HCT116 (cell line): ENCODE measurements at regions not wholly inside any gene's neighbourhood (a gene's known extent, or its start where the extent isn't known, plus 50 kb on each side); places are given as distances from the start of the nearest gene placed in this dataset.

Experiments used
- ATAC-seq: fragments of 200-7000 bp; cut with Tn5 transposase; 2 replicates; pipeline ENCODE4 v1.9.1; 2020; ENCODE audit warnings: mild to moderate bottlenecking, moderate library complexity
- BruUV-seq: library from RNA; stranded (reverse); fragments of 400-500 nt; replicated peaks from 2 replicates; lab custom pipeline; 2021; lab: Mats Ljungman, UMichigan
- CTCF ChIA-PET: fragments of 300-600 bp; sonication (Branson Sonifier 250); formaldehyde crosslinking; loops from one replicate; lab custom pipeline; 2021; ENCODE audit warnings: antibody characterized with exemption; lab: Charles Lee
- POLR2A ChIA-PET: fragments of 300-600, 350-600 bp; sonication (Branson Sonifier 250); formaldehyde crosslinking; loops from one replicate; lab custom pipeline; 2021; ENCODE audit warnings: antibody characterized with exemption; lab: Charles Lee
- RAD21 ChIA-PET, 2 experiments: fragments of 300-600 bp; sonication (Branson Sonifier 250); formaldehyde crosslinking; loops; one replicate each; lab custom pipeline; 2023; ENCODE audit warnings: low total read pairs in 2 of 2; ENCODE audit not compliant: uncharacterized antibody in 2 of 2, unreplicated experiment in 2 of 2, low non-redundant PET in 1 of 2; lab: Charles Lee
- DNase-seq: peaks from one replicate; pipeline ENCODE4 v3.0.0-alpha.2; 2010; ENCODE audit warnings: low read depth, low spot score
- H2AFZ ChIP-seq: fragments of 200-600 bp; shearing (Covaris generic), sonication (generic); 2 replicates; pipeline ENCODE4 v1.6.1; 2017; ENCODE audit warnings: low read depth, mixed run types, mixed read lengths, antibody characterized with exemption, low read length; ENCODE audit not compliant: poor library complexity, severe bottlenecking
- H3K27ac ChIP-seq: 2 replicates; pipeline ENCODE4 v1.5.1; 2012; ENCODE audit warnings: low read depth, low read length
- H3K27me3 ChIP-seq: fragments of 200-600 bp; sonication (generic); 2 replicates; pipeline ENCODE4 v1.6.1; 2016; ENCODE audit warnings: mixed run types, low read length, mixed read lengths; ENCODE audit not compliant: insufficient read depth
- H3K36me3 ChIP-seq, 2 experiments: fragments of 200-500 bp in 1 of 2; fragments of 200-600 bp in 1 of 2; sonication (Bioruptor generic) in 1 of 2; sonication (generic) in 1 of 2; 2 replicates each; pipeline versions ENCODE4 v1.5.1 to v1.6.1; 2014 to 2016; ENCODE audit warnings: low read length in 2 of 2, inconsistent platforms in 1 of 2, mixed read lengths in 1 of 2, mixed run types in 1 of 2; ENCODE audit not compliant: insufficient read depth in 2 of 2, control insufficient read depth in 1 of 2
- H3K4me1 ChIP-seq, 2 experiments: fragments of 200-600 bp in 1 of 2; sonication (generic) in 1 of 2; 2 replicates each; pipeline versions ENCODE4 v1.5.1 to v1.6.1; 2012 to 2017; ENCODE audit warnings: low read length in 2 of 2, inconsistent platforms in 1 of 2, mild to moderate bottlenecking in 1 of 2, mixed read lengths in 1 of 2, mixed run types in 1 of 2, moderate library complexity in 1 of 2; ENCODE audit not compliant: insufficient read depth in 2 of 2, control insufficient read depth in 1 of 2
- H3K4me2 ChIP-seq: fragments of 200-600 bp; sonication (generic); 2 replicates; pipeline ENCODE4 v1.6.1; 2017; ENCODE audit warnings: mixed run types, low read length, mixed read lengths
- H3K4me3 ChIP-seq, 2 experiments: fragments of 200-600 bp in 1 of 2; sonication (generic) in 1 of 2; replicated peaks in 1 of 2; 2 replicates each; pipeline ENCODE4 v1.5.1; 2011 to 2016; ENCODE audit warnings: low read length in 2 of 2, control low read depth in 1 of 2, low read depth in 1 of 2, mild to moderate bottlenecking in 1 of 2, mixed read lengths in 1 of 2, mixed run types in 1 of 2
- H3K79me2 ChIP-seq: fragments of 200-600 bp; sonication (generic); 2 replicates; pipeline ENCODE4 v1.6.1; 2017; ENCODE audit warnings: mild to moderate bottlenecking, mixed run types, low read length, moderate library complexity, mixed read lengths; ENCODE audit not compliant: insufficient read depth
- H3K9ac ChIP-seq: fragments of 200-600 bp; sonication (generic); 2 replicates; pipeline ENCODE4 v1.6.1; 2016; ENCODE audit warnings: low read length, mixed read lengths
- H3K9me2 ChIP-seq: fragments of 200-600 bp; sonication (generic), shearing (Covaris generic); 2 replicates; pipeline ENCODE4 v1.6.1; 2017; ENCODE audit warnings: mixed run types, mild to moderate bottlenecking, moderate library complexity; ENCODE audit not compliant: insufficient read depth
- H3K9me3 ChIP-seq, 2 experiments: fragments of 200-500 bp in 1 of 2; fragments of 200-600 bp in 1 of 2; sonication (Bioruptor generic) in 1 of 2; sonication (generic) in 1 of 2; 2 replicates each; pipeline ENCODE4 v1.6.1; 2014 to 2017; ENCODE audit warnings: low read length in 2 of 2, mixed read lengths in 2 of 2, inconsistent platforms in 1 of 2, low read depth in 1 of 2, mild to moderate bottlenecking in 1 of 2, mixed run types in 1 of 2, moderate library complexity in 1 of 2; ENCODE audit not compliant: control insufficient read depth in 1 of 2, insufficient read depth in 1 of 2
- H4K20me1 ChIP-seq: fragments of 200-600 bp; sonication (generic), shearing (Covaris generic); 2 replicates; pipeline ENCODE4 v1.6.1; 2017; ENCODE audit warnings: mixed run types, mild to moderate bottlenecking, moderate library complexity; ENCODE audit not compliant: insufficient read depth
- CBX3 ChIP-seq: IDR thresholded peaks from 2 replicates; pipeline ENCODE4 v1.6.1; 2012; ENCODE audit warnings: low read depth
- CEBPB ChIP-seq: IDR thresholded peaks from 2 replicates; pipeline ENCODE4 v1.6.1; 2012; ENCODE audit warnings: low read depth
- ELF1 ChIP-seq: IDR thresholded peaks from 2 replicates; pipeline ENCODE4 v1.6.1; 2012; ENCODE audit warnings: low read depth, borderline replicate concordance
- EZH2 ChIP-seq: fragments of 200-600 bp; sonication (generic); IDR thresholded peaks from 2 replicates; pipeline ENCODE4 v1.6.1; 2017; ENCODE audit warnings: antibody characterized with exemption, mixed run types
- EZH2phosphoT487 ChIP-seq: fragments of 200-600 bp; IDR thresholded peaks from 2 replicates; pipeline ENCODE4 v1.6.1; 2018; ENCODE audit warnings: antibody characterized with exemption, borderline replicate concordance
- JUND ChIP-seq: IDR thresholded peaks from 2 replicates; pipeline ENCODE4 v1.6.1; 2012
- RAD21 ChIP-seq: IDR thresholded peaks from 2 replicates; pipeline ENCODE4 v1.6.1; 2012; ENCODE audit warnings: low read depth, mild to moderate bottlenecking
- SIN3A ChIP-seq: IDR thresholded peaks from 2 replicates; pipeline ENCODE4 v1.6.1; 2012; ENCODE audit warnings: low read depth
- SP1 ChIP-seq: IDR thresholded peaks from 2 replicates; pipeline ENCODE4 v1.6.1; 2012; ENCODE audit warnings: low read depth
- SRF ChIP-seq: IDR thresholded peaks from 2 replicates; pipeline ENCODE4 v1.6.1; 2012; ENCODE audit warnings: low read depth
- TCF7L2 ChIP-seq: IDR thresholded peaks from 2 replicates; pipeline ENCODE4 v1.7.0; 2011; ENCODE audit warnings: borderline replicate concordance, inconsistent platforms; ENCODE audit not compliant: insufficient read depth, insufficient read length; ENCODE audit errors: extremely low read depth
- YY1 ChIP-seq: IDR thresholded peaks from 2 replicates; pipeline ENCODE4 v1.6.1; 2011; ENCODE audit warnings: low read length, low read depth, moderate library complexity, mild to moderate bottlenecking; ENCODE audit not compliant: insufficient replicate concordance; ENCODE audit errors: extremely low read depth
- ZFX ChIP-seq: fragments of 450-650 bp; IDR thresholded peaks from 2 replicates; pipeline ENCODE4 v1.6.1; 2017
- intact Hi-C: fragments of 100-400 bp; cut with micrococcal nuclease; formaldehyde crosslinking; loops from 2 replicates; pipeline ENCODE4 v1.10.0; 2022
- TF ChIP-seq, protein P1 (sequence below): IDR thresholded peaks from 2 replicates; pipeline ENCODE4 v1.6.1; 2011; ENCODE audit warnings: mild to moderate bottlenecking, low read length, moderate library complexity; ENCODE audit not compliant: insufficient replicate concordance; ENCODE audit errors: extremely low read depth
- TF ChIP-seq, protein P2 (sequence below): IDR thresholded peaks from 2 replicates; pipeline ENCODE4 v1.6.1; 2012

DNA sequence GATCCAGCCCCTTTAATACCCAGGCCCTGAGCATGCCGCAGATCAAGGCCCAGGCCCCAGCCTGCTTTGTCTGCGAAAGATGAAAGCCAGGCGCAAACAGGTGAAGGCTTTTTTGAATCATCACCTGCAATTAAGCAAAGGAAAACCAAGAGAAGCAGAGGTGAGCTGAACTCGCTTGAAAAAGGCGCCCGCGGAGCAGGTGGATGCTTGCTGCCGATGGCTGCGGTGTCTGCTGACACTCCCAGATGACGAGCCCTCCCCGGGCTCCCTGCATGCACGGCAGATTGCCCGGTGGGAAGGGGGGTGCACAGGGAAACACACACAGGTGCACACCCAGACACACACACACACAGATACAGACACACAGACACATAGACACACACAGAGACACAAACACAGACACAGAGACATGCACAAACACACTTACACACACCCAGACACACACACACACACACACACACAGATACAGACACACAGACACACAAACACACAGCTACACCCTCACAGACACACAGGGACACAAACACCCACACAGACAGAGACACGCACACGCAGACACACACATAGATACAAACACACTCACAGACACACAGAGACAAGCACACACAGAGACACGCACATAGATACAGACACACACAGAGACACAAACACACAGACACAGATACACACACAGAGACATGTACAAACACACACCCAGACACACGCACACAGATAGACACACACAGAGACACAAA, 142.6 kb upstream of the RNF32 start:
- H3K4me2 ChIP-seq: no peak overlapping the region
- H2AFZ ChIP-seq: no peak overlapping the region
- no peak for TF ChIP-seq ZFX
- no peak for TF ChIP-seq SP1
- TF ChIP-seq CBX3: no peak
- no peak for TF ChIP-seq EZH2phosphoT487
- TF ChIP-seq YY1: no peak
- TF ChIP-seq, protein P1, sequence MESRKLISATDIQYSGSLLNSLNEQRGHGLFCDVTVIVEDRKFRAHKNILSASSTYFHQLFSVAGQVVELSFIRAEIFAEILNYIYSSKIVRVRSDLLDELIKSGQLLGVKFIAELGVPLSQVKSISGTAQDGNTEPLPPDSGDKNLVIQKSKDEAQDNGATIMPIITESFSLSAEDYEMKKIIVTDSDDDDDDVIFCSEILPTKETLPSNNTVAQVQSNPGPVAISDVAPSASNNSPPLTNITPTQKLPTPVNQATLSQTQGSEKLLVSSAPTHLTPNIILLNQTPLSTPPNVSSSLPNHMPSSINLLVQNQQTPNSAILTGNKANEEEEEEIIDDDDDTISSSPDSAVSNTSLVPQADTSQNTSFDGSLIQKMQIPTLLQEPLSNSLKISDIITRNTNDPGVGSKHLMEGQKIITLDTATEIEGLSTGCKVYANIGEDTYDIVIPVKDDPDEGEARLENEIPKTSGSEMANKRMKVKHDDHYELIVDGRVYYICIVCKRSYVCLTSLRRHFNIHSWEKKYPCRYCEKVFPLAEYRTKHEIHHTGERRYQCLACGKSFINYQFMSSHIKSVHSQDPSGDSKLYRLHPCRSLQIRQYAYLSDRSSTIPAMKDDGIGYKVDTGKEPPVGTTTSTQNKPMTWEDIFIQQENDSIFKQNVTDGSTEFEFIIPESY: no peak
- TF ChIP-seq EZH2: no peak
- no peak for TF ChIP-seq JUND
- no peak for TF ChIP-seq CEBPB
- ATAC-seq (no peak), DNase-seq (no peak)
- ChIA-PET POLR2A (no interaction called here), CTCF (no interaction called here), RAD21 (no interaction called here)
- no peaks in the 10 kb centered on the region for H3K27me3 ChIP-seq
- no peaks in the 10 kb centered on the region for H3K4me1 ChIP-seq
- H3K9ac ChIP-seq: no peak overlapping the region
- intact Hi-C loops: no loop called here
- no peaks in the 10 kb centered on the region for H3K9me3 ChIP-seq
- no peaks in the 10 kb centered on the region for H3K9me2 ChIP-seq
- no peaks in the 10 kb centered on the region for H3K36me3 ChIP-seq
- BruUV-seq: no TSS peak
- no peaks in the 10 kb centered on the region for H4K20me1 ChIP-seq
- H3K27ac ChIP-seq: no peak overlapping the region
- no peaks in the 10 kb centered on the region for H3K79me2 ChIP-seq
- H3K4me3 ChIP-seq: no peak overlapping the region

DNA sequence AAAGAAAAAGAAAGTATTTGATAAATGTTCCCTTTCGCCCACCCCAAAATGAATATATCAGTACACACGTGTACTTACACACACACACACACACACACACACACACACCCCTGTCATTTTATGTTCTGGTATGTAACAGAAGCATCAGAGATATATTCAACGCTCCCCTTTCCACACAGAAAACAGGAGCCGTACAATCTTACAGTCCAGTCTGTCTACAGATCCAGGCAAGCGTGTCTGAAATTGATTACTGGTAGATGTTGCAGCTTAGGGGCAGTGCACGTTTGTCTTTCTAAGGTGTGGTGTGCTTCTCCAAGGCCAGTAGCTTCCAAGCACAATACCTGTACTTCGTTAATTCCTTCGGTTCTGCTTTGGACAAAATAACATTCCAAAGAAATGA, 143.7 kb upstream of the RNF32 start:
- no peak for ATAC-seq
- CTCF ChIA-PET: no interaction called here

More for the DNA sequence above, 143.7 kb upstream of the RNF32 start:
- Histone ChIP-seq H3K9ac (no peak overlapping the region), H3K27ac (no peak overlapping the region), H3K4me3 (no peak overlapping the region), H4K20me1 (no peaks in the 10 kb centered on the region), H3K9me2 (no peaks in the 10 kb centered on the region), H3K27me3 (no peaks in the 10 kb centered on the region), H3K36me3 (no peaks in the 10 kb centered on the region), H3K9me3 (no peaks in the 10 kb centered on the region), H2AFZ (no peak overlapping the region), H3K4me2 (no peak overlapping the region), H3K79me2 (no peaks in the 10 kb centered on the region)
- RAD21 ChIA-PET: no interaction called here
- intact Hi-C loops: no loop called here
- BruUV-seq: no TSS peak
- DNase-seq: no peak
- TF ChIP-seq EZH2phosphoT487: no peak
- TF ChIP-seq JUND: no peak
- TF ChIP-seq ZFX: no peak
- no peak for TF ChIP-seq SIN3A
- no peak for TF ChIP-seq EZH2
- TF ChIP-seq SRF: no peak
- TF ChIP-seq, protein P2, sequence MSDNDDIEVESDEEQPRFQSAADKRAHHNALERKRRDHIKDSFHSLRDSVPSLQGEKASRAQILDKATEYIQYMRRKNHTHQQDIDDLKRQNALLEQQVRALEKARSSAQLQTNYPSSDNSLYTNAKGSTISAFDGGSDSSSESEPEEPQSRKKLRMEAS: no peak
- TF ChIP-seq ELF1: no peak
- TF ChIP-seq, protein P1: no peak
- no peak for TF ChIP-seq CEBPB
- no peak for TF ChIP-seq TCF7L2
- TF ChIP-seq RAD21: no peak
- TF ChIP-seq, all 23 proteins: peak for 0
- POLR2A ChIA-PET: no interaction called here
- no peaks in the 10 kb centered on the region for H3K4me1 ChIP-seq
